ENCODE measurements at regions not wholly inside any gene's neighbourhood (a gene's known extent, or its start where the extent isn't known, plus 50 kb on each side); places are given as distances from the start of the nearest gene placed in this dataset.

GRCh38 chr18:44513233-44513632, 167.5 kb upstream of the SETBP1 start:
- Histone ChIP-seq H3K9ac (ENCODE audit: low read depth in 1 of 2, low read length in 2 of 2) (no peak overlapping the region), H3K4me3 (ENCODE audit: low read length in 2 of 2) (no peak overlapping the region), H3K27ac (ENCODE audit: low read depth in 2 of 2, low read length in 2 of 2) (no peak overlapping the region), H3K27me3 (ENCODE audit: control insufficient read depth in 2 of 2, insufficient read depth in 2 of 2, low read length in 2 of 2) (no peaks in the 10 kb centered on the region), H3K4me1 (ENCODE audit: control insufficient read depth in 2 of 2, insufficient read depth in 2 of 2, low read length in 2 of 2) (no peaks in the 10 kb centered on the region), H3K36me3 (ENCODE audit: control insufficient read depth in 2 of 2, insufficient read depth in 2 of 2, low read length in 2 of 2) (no peaks in the 10 kb centered on the region), H3K9me3 (ENCODE audit: control insufficient read depth in 2 of 2, low read length in 2 of 2) (no peaks in the 10 kb centered on the region)

GRCh38 chr18:44514106-44514505, 166.6 kb upstream of the SETBP1 start:
- Histone ChIP-seq H3K9me3 (ENCODE audit: control insufficient read depth in 2 of 2, low read length in 2 of 2) (no peaks in the 10 kb centered on the region), H3K4me1 (ENCODE audit: control insufficient read depth in 2 of 2, insufficient read depth in 2 of 2, low read length in 2 of 2) (no peaks in the 10 kb centered on the region), H3K27ac (ENCODE audit: low read depth in 2 of 2, low read length in 2 of 2) (no peak overlapping the region), H3K27me3 (ENCODE audit: control insufficient read depth in 2 of 2, insufficient read depth in 2 of 2, low read length in 2 of 2) (no peaks in the 10 kb centered on the region), H3K9ac (ENCODE audit: low read depth in 1 of 2, low read length in 2 of 2) (no peak overlapping the region), H3K4me3 (ENCODE audit: low read length in 2 of 2) (no peak overlapping the region), H3K36me3 (ENCODE audit: control insufficient read depth in 2 of 2, insufficient read depth in 2 of 2, low read length in 2 of 2) (no peaks in the 10 kb centered on the region)

- Histone ChIP-seq H3K27me3 (ENCODE audit: control insufficient read depth in 2 of 2, insufficient read depth in 2 of 2, low read length in 2 of 2) (no peaks in the 10 kb centered on the region), H3K27ac (ENCODE audit: low read depth in 2 of 2, low read length in 2 of 2) (no peak overlapping the region), H3K9me3 (ENCODE audit: control insufficient read depth in 2 of 2, low read length in 2 of 2) (no peaks in the 10 kb centered on the region), H3K9ac (ENCODE audit: low read depth in 1 of 2, low read length in 2 of 2) (no peak overlapping the region), H3K4me3 (ENCODE audit: low read length in 2 of 2) (no peak overlapping the region), H3K4me1 (ENCODE audit: control insufficient read depth in 2 of 2, insufficient read depth in 2 of 2, low read length in 2 of 2) (no peaks in the 10 kb centered on the region), H3K36me3 (ENCODE audit: control insufficient read depth in 2 of 2, insufficient read depth in 2 of 2, low read length in 2 of 2) (no peaks in the 10 kb centered on the region)
Observed at GRCh38 chr18:44514766-44515165, 165.9 kb upstream of the SETBP1 start.

- Histone ChIP-seq H3K36me3 (ENCODE audit: control insufficient read depth in 2 of 2, insufficient read depth in 2 of 2, low read length in 2 of 2) (no peaks in the 10 kb centered on the region), H3K4me1 (ENCODE audit: control insufficient read depth in 2 of 2, insufficient read depth in 2 of 2, low read length in 2 of 2) (no peaks in the 10 kb centered on the region), H3K9me3 (ENCODE audit: control insufficient read depth in 2 of 2, low read length in 2 of 2) (no peaks in the 10 kb centered on the region), H3K27ac (ENCODE audit: low read depth in 2 of 2, low read length in 2 of 2) (no peak overlapping the region), H3K9ac (ENCODE audit: low read depth in 1 of 2, low read length in 2 of 2) (no peak overlapping the region), H3K27me3 (ENCODE audit: control insufficient read depth in 2 of 2, insufficient read depth in 2 of 2, low read length in 2 of 2) (no peaks in the 10 kb centered on the region), H3K4me3 (ENCODE audit: low read length in 2 of 2) (no peak overlapping the region)
Observed at GRCh38 chr18:44516450-44516849, 164.2 kb upstream of the SETBP1 start.

- Histone ChIP-seq H3K36me3 (ENCODE audit: control insufficient read depth in 2 of 2, insufficient read depth in 2 of 2, low read length in 2 of 2) (no peaks in the 10 kb centered on the region), H3K4me3 (ENCODE audit: low read length in 2 of 2) (no peak overlapping the region), H3K9ac (ENCODE audit: low read depth in 1 of 2, low read length in 2 of 2) (no peak overlapping the region), H3K4me1 (ENCODE audit: control insufficient read depth in 2 of 2, insufficient read depth in 2 of 2, low read length in 2 of 2) (no peaks in the 10 kb centered on the region), H3K27ac (ENCODE audit: low read depth in 2 of 2, low read length in 2 of 2) (no peak overlapping the region), H3K27me3 (ENCODE audit: control insufficient read depth in 2 of 2, insufficient read depth in 2 of 2, low read length in 2 of 2) (no peaks in the 10 kb centered on the region), H3K9me3 (ENCODE audit: control insufficient read depth in 2 of 2, low read length in 2 of 2) (no peaks in the 10 kb centered on the region)
Observed at GRCh38 chr18:44517136-44517535, 163.6 kb upstream of the SETBP1 start.

- Histone ChIP-seq H3K4me1 (ENCODE audit: control insufficient read depth in 2 of 2, insufficient read depth in 2 of 2, low read length in 2 of 2) (no peaks in the 10 kb centered on the region), H3K27me3 (ENCODE audit: control insufficient read depth in 2 of 2, insufficient read depth in 2 of 2, low read length in 2 of 2) (no peaks in the 10 kb centered on the region), H3K27ac (ENCODE audit: low read depth in 2 of 2, low read length in 2 of 2) (no peak overlapping the region), H3K4me3 (ENCODE audit: low read length in 2 of 2) (no peak overlapping the region), H3K9ac (ENCODE audit: low read depth in 1 of 2, low read length in 2 of 2) (no peak overlapping the region), H3K36me3 (ENCODE audit: control insufficient read depth in 2 of 2, insufficient read depth in 2 of 2, low read length in 2 of 2) (no peaks in the 10 kb centered on the region), H3K9me3 (ENCODE audit: control insufficient read depth in 2 of 2, low read length in 2 of 2) (no peaks in the 10 kb centered on the region)
Observed at GRCh38 chr18:44518091-44518615, 162.5 kb upstream of the SETBP1 start.

- H3K4me1 ChIP-seq (ENCODE audit: control insufficient read depth in 2 of 2, insufficient read depth in 2 of 2, low read length in 2 of 2), result no peaks in the 10 kb centered on the region
- no peak overlapping the region for H3K4me3 ChIP-seq (ENCODE audit: low read length in 2 of 2)
- no peak overlapping the region for H3K27ac ChIP-seq (ENCODE audit: low read depth in 2 of 2, low read length in 2 of 2)
- H3K27me3 ChIP-seq (ENCODE audit: control insufficient read depth in 2 of 2, insufficient read depth in 2 of 2, low read length in 2 of 2), result no peaks in the 10 kb centered on the region
- H3K9me3 ChIP-seq (ENCODE audit: control insufficient read depth in 2 of 2, low read length in 2 of 2), result no peaks in the 10 kb centered on the region
- H3K36me3 ChIP-seq (ENCODE audit: control insufficient read depth in 2 of 2, insufficient read depth in 2 of 2, low read length in 2 of 2), result no peaks in the 10 kb centered on the region
- H3K9ac ChIP-seq (ENCODE audit: low read depth in 1 of 2, low read length in 2 of 2), result no peak overlapping the region
Observed at GRCh38 chr18:44518666-44519065, 162.0 kb upstream of the SETBP1 start.

- Histone ChIP-seq H3K9ac (ENCODE audit: low read depth in 1 of 2, low read length in 2 of 2) (no peak overlapping the region), H3K9me3 (ENCODE audit: control insufficient read depth in 2 of 2, low read length in 2 of 2) (no peaks in the 10 kb centered on the region), H3K4me3 (ENCODE audit: low read length in 2 of 2) (no peak overlapping the region), H3K27me3 (ENCODE audit: control insufficient read depth in 2 of 2, insufficient read depth in 2 of 2, low read length in 2 of 2) (no peaks in the 10 kb centered on the region), H3K4me1 (ENCODE audit: control insufficient read depth in 2 of 2, insufficient read depth in 2 of 2, low read length in 2 of 2) (no peaks in the 10 kb centered on the region), H3K27ac (ENCODE audit: low read depth in 2 of 2, low read length in 2 of 2) (no peak overlapping the region), H3K36me3 (ENCODE audit: control insufficient read depth in 2 of 2, insufficient read depth in 2 of 2, low read length in 2 of 2) (no peaks in the 10 kb centered on the region)
Observed at GRCh38 chr18:44520981-44521667, 159.6 kb upstream of the SETBP1 start.

GRCh38 chr18:44521668-44522022, 159.0 kb upstream of the SETBP1 start:
- H3K9me3 ChIP-seq (ENCODE audit: control insufficient read depth in 2 of 2, low read length in 2 of 2), result no peaks in the 10 kb centered on the region
- no peak overlapping the region for H3K4me3 ChIP-seq (ENCODE audit: low read length in 2 of 2)
- no peaks in the 10 kb centered on the region for H3K27me3 ChIP-seq (ENCODE audit: control insufficient read depth in 2 of 2, insufficient read depth in 2 of 2, low read length in 2 of 2)
- no peak overlapping the region for H3K27ac ChIP-seq (ENCODE audit: low read depth in 2 of 2, low read length in 2 of 2)
- H3K36me3 ChIP-seq (ENCODE audit: control insufficient read depth in 2 of 2, insufficient read depth in 2 of 2, low read length in 2 of 2), result no peaks in the 10 kb centered on the region
- H3K4me1 ChIP-seq (ENCODE audit: control insufficient read depth in 2 of 2, insufficient read depth in 2 of 2, low read length in 2 of 2), result no peaks in the 10 kb centered on the region
- no peak overlapping the region for H3K9ac ChIP-seq (ENCODE audit: low read depth in 1 of 2, low read length in 2 of 2)

- H3K9me3 ChIP-seq (ENCODE audit: control insufficient read depth in 2 of 2, low read length in 2 of 2), result no peaks in the 10 kb centered on the region
- H3K27ac ChIP-seq (ENCODE audit: low read depth in 2 of 2, low read length in 2 of 2), result no peak overlapping the region
- no peaks in the 10 kb centered on the region for H3K4me1 ChIP-seq (ENCODE audit: control insufficient read depth in 2 of 2, insufficient read depth in 2 of 2, low read length in 2 of 2)
- H3K9ac ChIP-seq (ENCODE audit: low read depth in 1 of 2, low read length in 2 of 2), result no peak overlapping the region
- no peaks in the 10 kb centered on the region for H3K27me3 ChIP-seq (ENCODE audit: control insufficient read depth in 2 of 2, insufficient read depth in 2 of 2, low read length in 2 of 2)
- H3K4me3 ChIP-seq (ENCODE audit: low read length in 2 of 2), result no peak overlapping the region
- H3K36me3 ChIP-seq (ENCODE audit: control insufficient read depth in 2 of 2, insufficient read depth in 2 of 2, low read length in 2 of 2), result no peaks in the 10 kb centered on the region
Observed at GRCh38 chr18:44526705-44527415, 153.8 kb upstream of the SETBP1 start.

All from mucosa of rectum (tissue), 2 donors.